Colonic mucosa (tissue), 4 donors: ENCODE measurements at regions not wholly inside any gene's neighbourhood (a gene's known extent, or its start where the extent isn't known, plus 50 kb on each side); places are given as distances from the start of the nearest gene placed in this dataset.

Experiments
- DNase-seq: peaks from one replicate; pipeline ENCODE4 v3.0.0-alpha.2; 2020
- H3K27ac ChIP-seq: fragments of 200-600 bp; one replicate; pipeline ENCODE4 v1.8.0; 2021
- H3K27me3 ChIP-seq: fragments of 200-600 bp; one replicate; pipeline ENCODE4 v1.8.0; 2021
- H3K36me3 ChIP-seq: fragments of 200-600 bp; one replicate; pipeline ENCODE4 v1.8.0; 2021
- H3K4me1 ChIP-seq: fragments of 200-600 bp; one replicate; pipeline ENCODE4 v1.8.0; 2021; ENCODE audit warnings: mild to moderate bottlenecking
- H3K4me3 ChIP-seq: fragments of 200-600 bp; one replicate; pipeline ENCODE4 v1.8.0; 2021
- H3K9ac ChIP-seq, 2 donors: one replicate each; pipeline ENCODE4 v1.7.0; 2013; ENCODE audit warnings: control low read depth in 2 of 2, low read depth in 2 of 2, low read length in 2 of 2
- H3K9me3 ChIP-seq: fragments of 200-600 bp; one replicate; pipeline ENCODE4 v1.8.0; 2021
- intact Hi-C: fragments of 100-400 bp; cut with DNase I; formaldehyde crosslinking; loops from one replicate; pipeline ENCODE4 v1.14.1; 2022
- TF ChIP-seq, protein P1 (sequence below): fragments of 200-600 bp; IDR thresholded peaks from one replicate; pipeline ENCODE4 v1.8.0; 2022; ENCODE audit warnings: antibody characterized with exemption, mild to moderate bottlenecking
- donor health status: healthy.
- donor health status: DM: no; HTN: no; CAD: no.
- donor health status: DM: no; HTN: no; CAD: no.

DNA sequence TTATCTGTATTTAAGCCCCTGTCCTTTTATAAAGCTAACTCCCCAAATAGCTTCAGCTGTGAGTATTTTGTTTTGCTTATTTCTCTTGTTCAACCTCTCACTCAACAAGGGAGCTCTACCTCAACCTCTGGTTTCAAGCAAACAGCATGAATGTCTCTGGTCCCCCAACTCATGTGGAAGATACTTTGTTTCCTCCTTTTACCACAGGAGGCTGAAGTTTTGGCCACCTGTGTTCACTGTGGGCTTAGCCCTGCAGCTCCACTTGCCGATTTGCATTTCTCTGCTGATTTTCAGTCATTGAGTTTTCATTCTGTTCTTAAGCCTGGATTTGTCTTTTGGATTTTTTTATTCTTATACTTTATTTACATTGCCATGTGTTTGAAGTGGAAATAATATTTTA, 613.1 kb downstream of the USP25 start:
- DNase-seq = no peak
- TF ChIP-seq, protein P1, sequence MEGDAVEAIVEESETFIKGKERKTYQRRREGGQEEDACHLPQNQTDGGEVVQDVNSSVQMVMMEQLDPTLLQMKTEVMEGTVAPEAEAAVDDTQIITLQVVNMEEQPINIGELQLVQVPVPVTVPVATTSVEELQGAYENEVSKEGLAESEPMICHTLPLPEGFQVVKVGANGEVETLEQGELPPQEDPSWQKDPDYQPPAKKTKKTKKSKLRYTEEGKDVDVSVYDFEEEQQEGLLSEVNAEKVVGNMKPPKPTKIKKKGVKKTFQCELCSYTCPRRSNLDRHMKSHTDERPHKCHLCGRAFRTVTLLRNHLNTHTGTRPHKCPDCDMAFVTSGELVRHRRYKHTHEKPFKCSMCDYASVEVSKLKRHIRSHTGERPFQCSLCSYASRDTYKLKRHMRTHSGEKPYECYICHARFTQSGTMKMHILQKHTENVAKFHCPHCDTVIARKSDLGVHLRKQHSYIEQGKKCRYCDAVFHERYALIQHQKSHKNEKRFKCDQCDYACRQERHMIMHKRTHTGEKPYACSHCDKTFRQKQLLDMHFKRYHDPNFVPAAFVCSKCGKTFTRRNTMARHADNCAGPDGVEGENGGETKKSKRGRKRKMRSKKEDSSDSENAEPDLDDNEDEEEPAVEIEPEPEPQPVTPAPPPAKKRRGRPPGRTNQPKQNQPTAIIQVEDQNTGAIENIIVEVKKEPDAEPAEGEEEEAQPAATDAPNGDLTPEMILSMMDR = no peak
- no peaks in the 10 kb centered on the region for H3K36me3 ChIP-seq
- H3K4me1 ChIP-seq = no peaks in the 10 kb centered on the region
- H3K27ac ChIP-seq = no peak overlapping the region
- H3K9me3 ChIP-seq = no peaks in the 10 kb centered on the region
- H3K4me3 ChIP-seq = no peak overlapping the region
- no peak overlapping the region for H3K9ac ChIP-seq
- no peaks in the 10 kb centered on the region for H3K27me3 ChIP-seq
- intact Hi-C loops = no loop called here

DNA sequence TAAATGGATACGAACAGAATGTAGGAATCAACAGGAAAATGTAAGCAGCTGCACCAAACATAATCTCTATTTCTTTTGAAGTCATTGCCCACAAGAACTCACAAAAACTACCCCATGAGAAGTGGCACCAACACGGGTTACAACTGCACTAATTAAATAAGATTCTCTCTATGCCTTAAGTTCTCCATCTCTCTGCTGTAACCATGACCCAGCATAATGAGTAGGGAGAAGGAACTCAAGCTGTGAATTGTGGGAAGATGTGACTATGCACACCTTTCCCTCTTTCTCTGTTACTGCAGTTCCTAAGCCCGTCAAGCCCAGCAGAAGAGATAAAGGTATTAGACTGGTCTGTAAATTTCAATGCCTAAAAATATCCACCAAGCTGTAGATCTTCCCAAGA, 614.0 kb downstream of the USP25 start:
- TF ChIP-seq, protein P1 = no peak
- Histone ChIP-seq H3K27ac (no peak overlapping the region), H3K4me1 (no peaks in the 10 kb centered on the region), H3K4me3 (no peak overlapping the region), H3K36me3 (no peaks in the 10 kb centered on the region), H3K9ac (no peak overlapping the region), H3K9me3 (no peaks in the 10 kb centered on the region), H3K27me3 (no peaks in the 10 kb centered on the region)
- DNase-seq = no peak
- intact Hi-C loops = no loop called here

DNA sequence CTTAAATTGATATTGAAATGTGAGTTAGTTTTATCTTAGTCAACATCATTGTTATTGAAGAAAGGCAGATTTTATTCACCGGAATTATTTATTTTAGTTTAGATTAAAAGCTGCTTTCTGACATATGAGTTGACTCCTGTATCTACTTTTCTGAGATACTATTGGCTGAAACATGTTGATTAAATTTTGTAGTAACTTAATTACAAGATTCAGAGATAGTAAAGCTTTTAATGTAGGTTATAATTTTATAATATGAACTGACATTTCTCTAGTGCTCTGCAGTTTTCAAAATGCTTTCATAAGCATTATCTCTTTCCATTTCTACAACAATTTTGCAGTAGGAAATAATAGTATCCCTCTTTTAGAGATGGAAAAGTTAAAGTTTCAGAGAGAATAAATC, 616.0 kb downstream of the USP25 start:
- intact Hi-C loops = no loop called here
- Histone ChIP-seq H3K4me3 (no peak overlapping the region), H3K36me3 (no peaks in the 10 kb centered on the region), H3K9ac (no peak overlapping the region), H3K9me3 (no peaks in the 10 kb centered on the region), H3K27ac (no peak overlapping the region), H3K4me1 (no peaks in the 10 kb centered on the region), H3K27me3 (no peaks in the 10 kb centered on the region)
- no peak for DNase-seq
- TF ChIP-seq, protein P1 = no peak

DNA sequence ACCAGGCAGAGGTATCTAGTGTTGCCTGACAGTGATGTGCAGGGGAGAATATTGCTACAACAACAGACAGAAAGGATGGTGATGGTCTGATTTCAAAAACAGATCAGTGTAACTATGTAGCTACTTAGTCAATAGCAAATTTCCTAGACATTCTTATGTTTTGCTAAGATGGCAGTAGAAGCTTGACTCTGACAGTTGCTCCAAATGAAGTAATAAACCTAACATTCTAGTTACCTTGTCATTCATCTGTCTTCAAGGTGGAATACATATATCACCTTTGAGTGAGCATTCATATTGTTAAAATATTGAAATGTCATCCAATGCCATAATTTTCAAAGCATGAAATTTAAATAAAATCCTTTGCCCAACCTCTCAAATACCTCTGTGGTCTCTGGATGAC, 617.4 kb downstream of the USP25 start:
- Histone ChIP-seq H3K4me3 (no peak overlapping the region), H3K9ac (no peak overlapping the region), H3K4me1 (no peaks in the 10 kb centered on the region), H3K36me3 (no peaks in the 10 kb centered on the region), H3K9me3 (no peaks in the 10 kb centered on the region), H3K27me3 (no peaks in the 10 kb centered on the region), H3K27ac (no peak overlapping the region)
- TF ChIP-seq, protein P1 = no peak
- intact Hi-C loops = no loop called here
- DNase-seq = no peak

DNA sequence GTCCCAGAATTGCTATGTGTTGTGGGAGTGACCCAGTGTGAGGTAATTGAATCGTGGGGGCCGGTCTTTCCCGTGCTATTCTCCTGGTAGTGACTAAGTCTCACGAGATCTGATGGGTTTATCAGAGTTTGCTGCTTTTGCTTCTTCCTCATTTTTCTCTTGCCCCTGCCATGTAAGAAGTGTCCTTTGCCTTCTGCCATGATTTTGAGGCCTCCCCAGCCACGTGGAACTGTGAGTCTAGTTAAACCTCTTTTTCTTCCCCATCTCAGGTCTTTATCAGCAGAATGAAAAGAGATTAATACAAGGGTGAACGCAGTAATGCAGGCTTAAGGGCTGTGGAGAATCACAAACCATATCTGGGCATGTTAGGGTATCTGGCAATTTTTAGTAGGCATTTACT, 624.0 kb downstream of the USP25 start:
- Histone ChIP-seq H3K36me3 (no peaks in the 10 kb centered on the region), H3K9me3 (no peaks in the 10 kb centered on the region), H3K27ac (no peak overlapping the region), H3K27me3 (no peaks in the 10 kb centered on the region), H3K4me1 (no peaks in the 10 kb centered on the region), H3K4me3 (no peak overlapping the region), H3K9ac (no peak overlapping the region)
- no peak for DNase-seq
- TF ChIP-seq, protein P1 = no peak
- intact Hi-C loops = no loop called here

DNA sequence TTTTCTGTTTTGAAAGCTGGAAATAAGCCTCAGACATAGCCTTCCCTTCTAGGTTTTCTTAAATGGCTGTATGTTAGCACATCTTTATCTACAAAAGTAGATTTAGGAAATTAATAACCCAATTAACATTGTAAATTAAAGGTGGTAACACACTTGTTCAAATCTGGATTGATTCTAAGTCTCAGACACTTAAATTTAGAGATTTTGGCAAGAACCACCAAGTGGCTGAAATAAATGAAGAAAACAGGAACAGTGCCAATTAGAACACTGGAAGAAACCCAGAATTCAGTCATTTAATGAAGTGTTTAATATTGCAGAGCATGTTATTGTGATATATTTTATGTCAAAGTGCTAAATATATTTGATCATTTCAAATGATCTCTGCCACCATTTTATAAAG, 628.2 kb downstream of the USP25 start:
- H3K36me3 ChIP-seq = no peaks in the 10 kb centered on the region
- no peaks in the 10 kb centered on the region for H3K9me3 ChIP-seq
- H3K27ac ChIP-seq = no peak overlapping the region
- TF ChIP-seq, protein P1 = no peak
- DNase-seq = no peak
- no peak overlapping the region for H3K4me3 ChIP-seq
- no peak overlapping the region for H3K9ac ChIP-seq
- intact Hi-C loops = no loop called here
- no peaks in the 10 kb centered on the region for H3K4me1 ChIP-seq
- no peaks in the 10 kb centered on the region for H3K27me3 ChIP-seq
